HepG2 (cell line): ENCODE measurements at regions not wholly inside any gene's neighbourhood (a gene's known extent, or its start where the extent isn't known, plus 50 kb on each side); places are given as distances from the start of the nearest gene placed in this dataset.

Experiments used
- ATAC-seq: fragments of 200-7000 bp; cut with Tn5 transposase; 3 replicates; pipeline ENCODE4 v1.9.1; 2020; ENCODE audit warnings: mild to moderate bottlenecking, moderate library complexity
- BruUV-seq: library from RNA; stranded (reverse); fragments of 400-500 nt; replicated peaks from 2 replicates; lab custom pipeline; 2021; lab: Mats Ljungman, UMichigan
- CTCF ChIA-PET: fragments of 300-600 bp; formaldehyde crosslinking; extraction: SDS; loops from one replicate; lab custom pipeline; 2021; ENCODE audit warnings: low total read pairs, inconsistent platforms, low intra/inter-chr PET ratio; lab: Yijun Ruan, JAX
- POLR2A ChIA-PET: fragments of 350-600 bp; sonication (Branson Sonifier 250); formaldehyde crosslinking; loops from one replicate; lab custom pipeline; 2020; ENCODE audit warnings: antibody characterized with exemption, inconsistent platforms; lab: Yijun Ruan, JAX
- DNase-seq: peaks from one replicate; pipeline ENCODE4 v3.0.0-alpha.2; 2015; ENCODE audit warnings: low spot score
- FAIRE-seq: peaks from 3 replicates; lab custom pipeline; 2011; peaks lifted over from hg19 to GRCh38; lab: Jason Lieb, UNC
- H2AFZ ChIP-seq: one replicate; pipeline ENCODE4 v1.6.1; 2011; ENCODE audit warnings: low read length, inconsistent platforms
- H3K27ac ChIP-seq: fragments of 300-600 bp; 3 replicates; pipeline ENCODE4 v1.8.0; 2011; ENCODE audit warnings: mixed run types, mild to moderate bottlenecking, mixed read lengths, low read length, inconsistent platforms; ENCODE audit not compliant: insufficient read depth; ENCODE audit errors: extremely low read length
- H3K27me3 ChIP-seq, 2 experiments: fragments of 200-600 bp in 1 of 2; 2 replicates in 1 of 2; 3 replicates in 1 of 2; pipeline versions ENCODE4 v1.6.0 to v1.8.0; 2011; ENCODE audit warnings: low read length in 2 of 2, mild to moderate bottlenecking in 2 of 2, moderate library complexity in 2 of 2, inconsistent platforms in 1 of 2; ENCODE audit not compliant: insufficient read depth in 2 of 2, control insufficient read depth in 1 of 2
- H3K36me3 ChIP-seq, 2 experiments: fragments of 200-600 bp in 1 of 2; replicated peaks in 1 of 2; 2 replicates in 1 of 2; 3 replicates in 1 of 2; pipeline versions ENCODE4 v1.5.1 to v1.8.0; 2011; ENCODE audit warnings: low read length in 2 of 2, inconsistent platforms in 1 of 2; ENCODE audit not compliant: insufficient read depth in 2 of 2, control insufficient read depth in 1 of 2
- H3K4me1 ChIP-seq: 2 replicates; pipeline ENCODE4 v1.5.1; 2012; ENCODE audit warnings: low read length, inconsistent platforms; ENCODE audit not compliant: insufficient read depth
- H3K4me2 ChIP-seq: 2 replicates; pipeline ENCODE4 v1.6.0; 2011; ENCODE audit warnings: low read depth, low read length, inconsistent platforms
- H3K4me3 ChIP-seq, 3 experiments: fragments of 200-600 bp in 1 of 3; sonication (generic), shearing (Covaris generic) in 1 of 3; replicated peaks in 1 of 3; 2 replicates each; pipeline ENCODE4 v1.5.1; 2011 to 2016; ENCODE audit warnings: low read length in 3 of 3, inconsistent platforms in 2 of 3, low read depth in 2 of 3, mild to moderate bottlenecking in 2 of 3, control low read depth in 1 of 3, mixed read lengths in 1 of 3; ENCODE audit not compliant: insufficient read depth in 1 of 3
- H3K79me2 ChIP-seq: one replicate; pipeline ENCODE4 v1.6.1; 2011; ENCODE audit warnings: low read length, inconsistent platforms; ENCODE audit not compliant: insufficient read depth
- H3K9ac ChIP-seq: 2 replicates; pipeline ENCODE4 v1.6.0; 2011; ENCODE audit warnings: mild to moderate bottlenecking, low read depth, low read length, inconsistent platforms; ENCODE audit not compliant: insufficient read depth
- H3K9me3 ChIP-seq: 2 replicates; pipeline ENCODE4 v1.5.1; 2012; ENCODE audit warnings: mild to moderate bottlenecking, low read length
- H4K20me1 ChIP-seq: 2 replicates; pipeline ENCODE4 v1.6.0; 2011; ENCODE audit warnings: inconsistent platforms, mild to moderate bottlenecking, low read length, moderate library complexity; ENCODE audit not compliant: insufficient read depth
- DNMT1 ChIP-seq: sonication (generic); formaldehyde crosslinking; IDR thresholded peaks from 2 replicates; pipeline ENCODE4 v1.5.1; 2020; ENCODE audit warnings: mild to moderate bottlenecking, missing genetic modification reagents
- GLI4 ChIP-seq: sonication (generic); formaldehyde crosslinking; IDR thresholded peaks from 2 replicates; pipeline ENCODE4 v1.5.1; 2020; ENCODE audit warnings: missing genetic modification reagents, mild to moderate bottlenecking, moderate library complexity, borderline replicate concordance
- NONO ChIP-seq, 2 experiments: fragments of 450-650 bp in 1 of 2; sonication (generic) in 1 of 2; formaldehyde crosslinking in 1 of 2; IDR thresholded peaks in 1 of 2; conservative IDR thresholded peaks in 1 of 2; 2 replicates each; pipeline versions ENCODE4 v1.6.1 to v1.8.0; 2017 to 2022; ENCODE audit warnings: mild to moderate bottlenecking in 1 of 2, missing genetic modification reagents in 1 of 2, moderate library complexity in 1 of 2
- RAD51 ChIP-seq: fragments of 450-650 bp; IDR thresholded peaks from 2 replicates; pipeline ENCODE4 v1.6.1; 2016; ENCODE audit warnings: borderline replicate concordance
- RBFOX2 ChIP-seq: fragments of 200-400 bp; formaldehyde crosslinking; IDR thresholded peaks from 2 replicates; pipeline ENCODE4 v1.6.1; 2017; ENCODE audit warnings: low read depth, mild to moderate bottlenecking, low read length
- REPIN1 ChIP-seq: sonication (generic); formaldehyde crosslinking; IDR thresholded peaks from 2 replicates; pipeline ENCODE4 v1.8.0; 2022; ENCODE audit warnings: missing genetic modification reagents, low read depth, mild to moderate bottlenecking, borderline replicate concordance
- TCF7L2 ChIP-seq: IDR thresholded peaks from 2 replicates; pipeline ENCODE4 v1.6.1; 2011; ENCODE audit warnings: mild to moderate bottlenecking, low read depth, low read length, moderate library complexity
- ZBTB38 ChIP-seq: sonication (generic); formaldehyde crosslinking; IDR thresholded peaks from 2 replicates; pipeline ENCODE4 v1.5.1; 2020; ENCODE audit warnings: mild to moderate bottlenecking, missing genetic modification reagents
- ZNF607 ChIP-seq: sonication (generic); formaldehyde crosslinking; IDR thresholded peaks from 2 replicates; pipeline ENCODE4 v1.5.1; 2020; ENCODE audit warnings: missing genetic modification reagents, mild to moderate bottlenecking, borderline replicate concordance
- ZNF619 ChIP-seq: sonication (generic); formaldehyde crosslinking; IDR thresholded peaks from 2 replicates; pipeline ENCODE4 v1.4.0; 2020; ENCODE audit warnings: mild to moderate bottlenecking, missing genetic modification reagents
- WGBS: methylation state at CpG from one replicate; pipeline ENCODE4 v1.1.6; 2017; ENCODE audit warnings: low lambda C conversion rate; 5-methylcytosine and 5-hydroxymethylcytosine counted together
- in situ Hi-C: cut with HindIII; loops from 2 replicates; pipeline ENCODE4 v1.10.0; 2017; ENCODE audit warnings: low pct_unique_long_range_greater_than_20kb; ENCODE audit not compliant: extremely low pct_ligation_motif_present
- intact Hi-C: fragments of 100-400 bp; cut with micrococcal nuclease; formaldehyde crosslinking; loops from one replicate; pipeline ENCODE4 v1.10.0; 2022; ENCODE audit not compliant: unreplicated experiment
- TF ChIP-seq, protein P1 (sequence below): sonication (generic); formaldehyde crosslinking; IDR thresholded peaks from 2 replicates; pipeline ENCODE4 v1.4.0; 2020; ENCODE audit warnings: mild to moderate bottlenecking, missing genetic modification reagents
- TF ChIP-seq, protein P2 (sequence below): sonication (generic); formaldehyde crosslinking; IDR thresholded peaks from 2 replicates; pipeline ENCODE4 v1.4.0; 2020; ENCODE audit warnings: missing genetic modification reagents

DNA sequence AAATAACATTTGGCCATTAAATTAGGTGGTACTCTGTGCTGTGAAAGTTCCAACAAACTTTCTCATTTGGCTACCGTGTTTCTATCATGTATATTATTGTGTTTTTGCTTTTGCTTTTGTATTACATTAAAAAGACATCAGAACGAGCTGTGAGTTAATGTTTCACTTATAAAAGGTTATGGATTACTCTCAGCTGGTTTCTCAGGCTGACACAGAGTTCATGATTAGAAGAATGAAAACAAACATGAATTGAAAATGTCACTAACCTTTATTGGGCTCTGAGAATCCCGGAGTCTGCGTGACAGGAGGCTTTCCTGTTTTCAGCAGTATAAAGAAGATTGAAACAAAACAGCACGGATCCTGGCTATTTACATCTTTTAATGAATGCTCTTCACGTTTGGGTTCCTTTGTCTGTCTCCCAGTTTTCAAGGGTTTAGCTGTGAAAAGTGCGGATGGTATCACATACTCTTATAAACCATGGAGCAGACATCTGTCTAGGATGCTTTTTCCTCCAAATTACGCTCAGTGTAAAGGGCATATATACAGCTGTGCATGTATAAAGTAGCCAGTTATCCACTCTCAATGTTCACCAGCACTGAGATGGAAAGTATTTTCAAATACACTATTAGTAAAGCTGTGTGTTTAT lies 153.6 kb downstream of the PTCSC3 start:
- Histone ChIP-seq H3K79me2 (no peaks in the 10 kb centered on the region), H3K4me3 (no peak overlapping the region), H3K27me3 (no peaks in the 10 kb centered on the region), H3K9ac (no peak overlapping the region), H2AFZ (no peak overlapping the region), H3K36me3 (no peaks in the 10 kb centered on the region), H4K20me1 (no peaks in the 10 kb centered on the region), H3K4me2 (no peak overlapping the region), H3K9me3 (no peaks in the 10 kb centered on the region), H3K27ac (no peak overlapping the region), H3K4me1 (no peaks in the 10 kb centered on the region)
- ATAC-seq (no peak), DNase-seq (no peak), FAIRE-seq (no peak)
- in situ Hi-C loops = no loop called here
- WGBS = 2% methylated on average over 8 of the region's 8 CpGs
- intact Hi-C loops = no loop called here
- CTCF ChIA-PET = no interaction called here
- no peak for TF ChIP-seq DNMT1 (CRISPR knock-in tag)
- TF ChIP-seq ZNF619 (CRISPR knock-in tag) = no peak
- no peak for TF ChIP-seq REPIN1 (CRISPR knock-in tag)
- TF ChIP-seq ZNF607 (CRISPR knock-in tag) = no peak
- no peak for TF ChIP-seq NONO (IDR thresholded peaks at IDR 0.05)
- TF ChIP-seq NONO (CRISPR knock-in tag; conservative IDR thresholded peaks at IDR 0.05) = no peak
- TF ChIP-seq TCF7L2 = 0 out of 2 replicates have a peak, but pooled peaks have one; percentile 25
- TF ChIP-seq RBFOX2 = no peak
- POLR2A ChIA-PET = no interaction called here
- no TSS peak for BruUV-seq

DNA sequence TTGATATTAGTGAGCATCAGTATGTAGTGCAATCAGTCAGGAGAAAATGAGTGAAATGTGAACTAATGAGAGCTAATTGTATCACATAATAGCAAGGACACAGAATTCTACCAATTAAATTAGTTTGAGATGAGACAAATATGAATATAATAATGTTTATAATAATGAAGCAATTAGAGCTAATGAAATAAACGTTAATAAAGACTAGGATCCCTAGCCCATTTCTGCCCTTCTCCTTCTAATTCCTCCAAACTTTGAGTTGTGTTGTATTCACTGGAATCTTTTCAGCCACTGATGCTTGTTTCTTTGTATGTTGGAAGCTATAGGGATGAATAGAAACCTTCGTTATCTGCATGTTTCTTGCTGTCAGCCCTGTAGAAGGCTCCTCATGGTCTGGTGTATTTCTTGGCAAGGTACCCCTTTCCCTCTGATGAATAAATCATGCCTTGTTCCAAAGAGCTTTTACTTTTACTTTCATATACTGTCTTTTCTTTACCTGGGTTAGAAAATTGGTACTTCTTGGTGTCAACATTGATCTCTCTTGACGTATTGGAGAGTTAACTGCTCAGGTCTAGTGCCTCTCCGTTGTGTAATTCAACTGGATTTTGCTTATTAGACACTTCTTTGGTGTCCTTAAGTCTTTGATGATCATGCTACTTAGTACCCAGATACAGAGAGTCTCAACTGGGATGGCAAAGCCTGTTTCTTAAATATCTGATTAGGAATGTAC lies 154.8 kb downstream of the PTCSC3 start:
- CTCF ChIA-PET = no interaction called here
- FAIRE-seq = no peak
- DNase-seq = no peak
- TF ChIP-seq, protein P1, sequence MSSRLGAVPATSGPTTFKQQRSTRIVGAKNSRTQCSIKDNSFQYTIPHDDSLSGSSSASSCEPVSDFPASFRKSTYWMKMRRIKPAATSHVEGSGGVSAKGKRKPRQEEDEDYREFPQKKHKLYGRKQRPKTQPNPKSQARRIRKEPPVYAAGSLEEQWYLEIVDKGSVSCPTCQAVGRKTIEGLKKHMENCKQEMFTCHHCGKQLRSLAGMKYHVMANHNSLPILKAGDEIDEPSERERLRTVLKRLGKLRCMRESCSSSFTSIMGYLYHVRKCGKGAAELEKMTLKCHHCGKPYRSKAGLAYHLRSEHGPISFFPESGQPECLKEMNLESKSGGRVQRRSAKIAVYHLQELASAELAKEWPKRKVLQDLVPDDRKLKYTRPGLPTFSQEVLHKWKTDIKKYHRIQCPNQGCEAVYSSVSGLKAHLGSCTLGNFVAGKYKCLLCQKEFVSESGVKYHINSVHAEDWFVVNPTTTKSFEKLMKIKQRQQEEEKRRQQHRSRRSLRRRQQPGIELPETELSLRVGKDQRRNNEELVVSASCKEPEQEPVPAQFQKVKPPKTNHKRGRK (CRISPR knock-in tag) = no peak
- no peak for TF ChIP-seq GLI4 (CRISPR knock-in tag)
- TF ChIP-seq RAD51 = no peak
- no peak for TF ChIP-seq ZBTB38
- TF ChIP-seq, protein P2, sequence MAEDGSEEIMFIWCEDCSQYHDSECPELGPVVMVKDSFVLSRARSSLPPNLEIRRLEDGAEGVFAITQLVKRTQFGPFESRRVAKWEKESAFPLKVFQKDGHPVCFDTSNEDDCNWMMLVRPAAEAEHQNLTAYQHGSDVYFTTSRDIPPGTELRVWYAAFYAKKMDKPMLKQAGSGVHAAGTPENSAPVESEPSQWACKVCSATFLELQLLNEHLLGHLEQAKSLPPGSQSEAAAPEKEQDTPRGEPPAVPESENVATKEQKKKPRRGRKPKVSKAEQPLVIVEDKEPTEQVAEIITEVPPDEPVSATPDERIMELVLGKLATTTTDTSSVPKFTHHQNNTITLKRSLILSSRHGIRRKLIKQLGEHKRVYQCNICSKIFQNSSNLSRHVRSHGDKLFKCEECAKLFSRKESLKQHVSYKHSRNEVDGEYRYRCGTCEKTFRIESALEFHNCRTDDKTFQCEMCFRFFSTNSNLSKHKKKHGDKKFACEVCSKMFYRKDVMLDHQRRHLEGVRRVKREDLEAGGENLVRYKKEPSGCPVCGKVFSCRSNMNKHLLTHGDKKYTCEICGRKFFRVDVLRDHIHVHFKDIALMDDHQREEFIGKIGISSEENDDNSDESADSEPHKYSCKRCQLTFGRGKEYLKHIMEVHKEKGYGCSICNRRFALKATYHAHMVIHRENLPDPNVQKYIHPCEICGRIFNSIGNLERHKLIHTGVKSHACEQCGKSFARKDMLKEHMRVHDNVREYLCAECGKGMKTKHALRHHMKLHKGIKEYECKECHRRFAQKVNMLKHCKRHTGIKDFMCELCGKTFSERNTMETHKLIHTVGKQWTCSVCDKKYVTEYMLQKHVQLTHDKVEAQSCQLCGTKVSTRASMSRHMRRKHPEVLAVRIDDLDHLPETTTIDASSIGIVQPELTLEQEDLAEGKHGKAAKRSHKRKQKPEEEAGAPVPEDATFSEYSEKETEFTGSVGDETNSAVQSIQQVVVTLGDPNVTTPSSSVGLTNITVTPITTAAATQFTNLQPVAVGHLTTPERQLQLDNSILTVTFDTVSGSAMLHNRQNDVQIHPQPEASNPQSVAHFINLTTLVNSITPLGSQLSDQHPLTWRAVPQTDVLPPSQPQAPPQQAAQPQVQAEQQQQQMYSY (CRISPR knock-in tag) = no peak

More for the DNA sequence above, 154.8 kb downstream of the PTCSC3 start:
- no peak for ATAC-seq
- no peaks in the 10 kb centered on the region for H3K79me2 ChIP-seq
- intact Hi-C loops (no loop called here), in situ Hi-C loops (no loop called here)
- H2AFZ ChIP-seq = no peak overlapping the region
- 3% methylated on average over 4 of the region's 4 CpGs for WGBS
- H3K9ac ChIP-seq = no peak overlapping the region
- no peak overlapping the region for H3K4me3 ChIP-seq
- no peaks in the 10 kb centered on the region for H3K36me3 ChIP-seq
- H3K9me3 ChIP-seq = no peaks in the 10 kb centered on the region
- no peaks in the 10 kb centered on the region for H4K20me1 ChIP-seq
- no peak overlapping the region for H3K27ac ChIP-seq
- H3K4me2 ChIP-seq = no peak overlapping the region
- POLR2A ChIA-PET = no interaction called here
- H3K27me3 ChIP-seq = no peaks in the 10 kb centered on the region
- H3K4me1 ChIP-seq = no peaks in the 10 kb centered on the region
- no TSS peak for BruUV-seq
